ENCODE measurements at regions not wholly inside any gene's neighbourhood (a gene's known extent, or its start where the extent isn't known, plus 50 kb on each side); places are given as distances from the start of the nearest gene placed in this dataset.

DNA sequence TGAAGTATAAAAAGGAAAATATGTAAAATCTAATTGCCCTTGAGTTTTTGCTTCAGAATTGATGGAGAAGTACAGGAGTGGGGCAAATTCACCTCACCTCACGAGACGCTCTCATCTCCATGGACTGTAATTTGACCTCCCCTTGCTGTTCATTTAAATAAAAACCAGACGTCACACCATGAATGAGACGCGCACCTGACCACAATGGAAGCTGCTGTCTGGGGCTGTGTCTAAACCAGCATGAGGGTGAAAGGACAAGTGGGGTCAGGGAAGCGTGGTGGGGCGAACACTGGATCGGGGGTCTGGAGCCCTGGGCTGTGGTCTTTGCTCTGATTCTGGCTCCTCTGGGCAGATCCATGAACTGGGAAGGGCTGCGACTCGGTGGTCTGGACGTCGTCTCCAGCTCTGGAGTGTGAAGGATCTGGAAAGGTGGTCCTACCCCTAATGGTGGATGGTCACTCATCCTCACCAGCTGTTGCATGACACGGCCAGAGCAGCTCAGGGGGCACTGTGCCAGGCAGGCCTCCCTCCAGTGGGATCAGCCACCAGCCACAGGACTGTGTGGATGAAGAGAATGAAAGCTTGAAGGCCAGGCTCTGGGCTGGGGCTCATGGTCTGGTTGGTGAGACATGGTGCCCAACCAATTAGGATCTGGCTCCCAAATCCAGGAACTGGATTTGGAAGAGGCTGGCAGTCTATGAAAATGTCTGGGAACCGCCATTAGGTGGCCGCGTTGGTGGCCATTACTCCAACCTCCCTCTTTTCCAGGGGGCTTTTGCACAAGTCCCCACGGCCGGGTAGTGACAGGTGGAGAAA is 728.6 kb downstream of the PTPRU start:
- no peaks in the 10 kb centered on the region for H3K4me1 ChIP-seq
- H3K9me3 ChIP-seq, result no peaks in the 10 kb centered on the region
- H3K27me3 ChIP-seq, result peaks cover 7 to 12% (median 9%) of the 10 kb centered on the region in 3 donors
- no peak overlapping the region for H3K27ac ChIP-seq
- H3K36me3 ChIP-seq, result no peaks in the 10 kb centered on the region
- ATAC-seq (no peak), DNase-seq (no peak)
- in situ Hi-C loops (cut with MboI; ENCODE audit: low sequenced_read_pairs in 4 of 4), result no loop called here
- TF ChIP-seq POLR2A (IDR thresholded peaks at IDR 0.05), result no peak
- TF ChIP-seq, protein P1, sequence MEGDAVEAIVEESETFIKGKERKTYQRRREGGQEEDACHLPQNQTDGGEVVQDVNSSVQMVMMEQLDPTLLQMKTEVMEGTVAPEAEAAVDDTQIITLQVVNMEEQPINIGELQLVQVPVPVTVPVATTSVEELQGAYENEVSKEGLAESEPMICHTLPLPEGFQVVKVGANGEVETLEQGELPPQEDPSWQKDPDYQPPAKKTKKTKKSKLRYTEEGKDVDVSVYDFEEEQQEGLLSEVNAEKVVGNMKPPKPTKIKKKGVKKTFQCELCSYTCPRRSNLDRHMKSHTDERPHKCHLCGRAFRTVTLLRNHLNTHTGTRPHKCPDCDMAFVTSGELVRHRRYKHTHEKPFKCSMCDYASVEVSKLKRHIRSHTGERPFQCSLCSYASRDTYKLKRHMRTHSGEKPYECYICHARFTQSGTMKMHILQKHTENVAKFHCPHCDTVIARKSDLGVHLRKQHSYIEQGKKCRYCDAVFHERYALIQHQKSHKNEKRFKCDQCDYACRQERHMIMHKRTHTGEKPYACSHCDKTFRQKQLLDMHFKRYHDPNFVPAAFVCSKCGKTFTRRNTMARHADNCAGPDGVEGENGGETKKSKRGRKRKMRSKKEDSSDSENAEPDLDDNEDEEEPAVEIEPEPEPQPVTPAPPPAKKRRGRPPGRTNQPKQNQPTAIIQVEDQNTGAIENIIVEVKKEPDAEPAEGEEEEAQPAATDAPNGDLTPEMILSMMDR (IDR thresholded peaks at IDR 0.05 in 4 of 5, conservative IDR thresholded peaks at IDR 0.05 in 1 of 5), result no peak
- intact Hi-C loops (cut with DNase I; ENCODE audit: low total_unique reads), result no loop called here
- H3K4me3 ChIP-seq, result no peak overlapping the region

DNA sequence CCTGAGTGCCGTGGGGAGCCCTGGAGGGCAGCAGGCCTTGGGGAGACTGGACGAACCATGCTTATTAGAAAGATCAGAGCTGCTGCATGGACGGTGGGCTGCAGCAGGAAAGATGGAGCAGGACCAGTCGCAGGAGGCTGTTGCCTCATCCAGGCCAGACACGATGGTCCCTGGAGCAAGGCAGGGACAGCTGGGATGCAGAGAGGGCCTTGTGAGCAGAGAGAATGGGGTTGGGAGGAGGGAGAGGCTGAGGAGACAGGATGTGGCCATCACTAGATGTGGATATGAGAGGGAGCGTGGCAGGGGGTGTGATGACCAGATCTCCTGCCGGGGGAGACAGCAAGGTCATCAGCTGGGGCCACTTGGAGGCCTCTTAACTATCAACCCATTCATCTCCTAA is 727.6 kb downstream of the PTPRU start:
- DNase-seq, result no peak
- no peak for ATAC-seq
- in situ Hi-C loops (cut with MboI; ENCODE audit: low sequenced_read_pairs in 4 of 4), result no loop called here
- H3K36me3 ChIP-seq, result no peaks in the 10 kb centered on the region
- no peak overlapping the region for H3K27ac ChIP-seq
- H3K4me1 ChIP-seq, result no peaks in the 10 kb centered on the region
- H3K9me3 ChIP-seq, result no peaks in the 10 kb centered on the region
- intact Hi-C loops (cut with DNase I; ENCODE audit: low total_unique reads), result no loop called here
- H3K4me3 ChIP-seq, result no peak overlapping the region
- TF ChIP-seq, protein P1 (IDR thresholded peaks at IDR 0.05 in 4 of 5, conservative IDR thresholded peaks at IDR 0.05 in 1 of 5), result no peak
- no peak for TF ChIP-seq POLR2A (IDR thresholded peaks at IDR 0.05)
- peaks cover 7 to 12% (median 9%) of the 10 kb centered on the region in 3 donors for H3K27me3 ChIP-seq

DNA sequence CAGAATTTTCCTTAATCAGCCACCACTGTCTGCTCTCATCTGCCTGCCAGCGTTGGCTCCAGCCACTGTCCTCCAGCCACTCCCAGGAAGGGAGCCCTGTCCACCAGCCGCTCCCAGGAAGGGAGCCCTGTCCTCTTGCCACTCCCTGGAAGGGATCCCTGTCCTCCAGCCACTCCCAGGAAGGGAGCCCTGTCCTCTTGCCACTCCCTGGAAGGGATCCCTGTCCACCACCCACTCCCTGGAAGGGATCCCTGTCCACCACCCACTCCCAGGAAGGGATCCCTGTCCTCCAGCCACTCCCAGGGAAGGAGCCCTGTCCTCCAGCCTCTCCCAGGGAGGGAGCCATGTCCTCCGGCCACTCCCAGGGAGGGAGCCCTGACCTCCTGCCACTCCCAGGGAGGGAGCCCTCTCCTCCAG is 726.5 kb downstream of the PTPRU start:
- no peak for ATAC-seq
- Histone ChIP-seq H3K4me1 (no peaks in the 10 kb centered on the region), H3K4me3 (no peak overlapping the region), H3K27me3 (peaks cover 7 to 12% (median 9%) of the 10 kb centered on the region in 3 donors), H3K27ac (no peak overlapping the region), H3K9me3 (no peaks in the 10 kb centered on the region), H3K36me3 (no peaks in the 10 kb centered on the region)
- intact Hi-C loops (cut with DNase I; ENCODE audit: low total_unique reads) (no loop called here), in situ Hi-C loops (cut with MboI; ENCODE audit: low sequenced_read_pairs in 4 of 4) (no loop called here)
- no peak for DNase-seq
- TF ChIP-seq, protein P1 (IDR thresholded peaks at IDR 0.05 in 4 of 5, conservative IDR thresholded peaks at IDR 0.05 in 1 of 5), result no peak
- no peak for TF ChIP-seq POLR2A (IDR thresholded peaks at IDR 0.05)

DNA sequence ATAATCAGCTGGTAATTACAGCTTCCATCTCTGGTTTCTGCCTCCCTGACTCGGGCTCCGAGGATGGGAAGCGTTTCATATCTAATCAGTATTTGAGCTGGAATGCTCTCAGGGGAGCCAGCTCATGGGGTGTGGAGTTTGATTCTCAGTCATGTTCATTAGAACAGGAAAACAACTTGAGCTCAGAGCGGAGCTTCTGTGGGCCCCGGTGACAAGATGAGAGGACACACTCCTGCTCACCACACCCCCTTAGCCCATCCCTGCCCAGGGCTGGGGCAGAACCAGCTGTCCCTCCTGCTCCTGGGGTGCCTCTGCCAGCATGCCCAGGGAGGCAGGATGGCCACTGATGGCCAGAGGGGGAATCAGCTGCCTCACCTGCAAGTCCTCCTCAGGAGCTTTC is 726.0 kb downstream of the PTPRU start:
- DNase-seq, result no peak
- no peak for TF ChIP-seq POLR2A (IDR thresholded peaks at IDR 0.05)
- TF ChIP-seq, protein P1 (IDR thresholded peaks at IDR 0.05 in 4 of 5, conservative IDR thresholded peaks at IDR 0.05 in 1 of 5), result no peak
- no peak overlapping the region for H3K4me3 ChIP-seq
- in situ Hi-C loops (cut with MboI; ENCODE audit: low sequenced_read_pairs in 4 of 4) (no loop called here), intact Hi-C loops (cut with DNase I; ENCODE audit: low total_unique reads) (no loop called here)
- H3K4me1 ChIP-seq, result no peaks in the 10 kb centered on the region
- no peak overlapping the region for H3K27ac ChIP-seq
- no peaks in the 10 kb centered on the region for H3K9me3 ChIP-seq
- H3K27me3 ChIP-seq, result peaks cover 7 to 12% (median 9%) of the 10 kb centered on the region in 3 donors
- ATAC-seq, result no peak
- H3K36me3 ChIP-seq, result no peaks in the 10 kb centered on the region

Measured in gastrocnemius medialis (tissue), 4 donors.